Esophagus (tissue), 2 donors: ENCODE measurements at regions not wholly inside any gene's neighbourhood (a gene's known extent, or its start where the extent isn't known, plus 50 kb on each side); places are given as distances from the start of the nearest gene placed in this dataset.
"Not testable (repeated sequence)": the region's sequence is repeated elsewhere in the genome, so short reads cannot be mapped to it uniquely, and the experiment has no call there.

Source experiments
- H3K27ac ChIP-seq, 2 donors: one replicate each; pipeline ENCODE4 v1.5.1; 2013; ENCODE audit warnings: low read depth in 2 of 2, mild to moderate bottlenecking in 2 of 2, inconsistent platforms in 1 of 2, low read length in 1 of 2, moderate library complexity in 1 of 2
- H3K27me3 ChIP-seq, 2 donors: one replicate each; pipeline ENCODE4 v1.6.1; 2013; ENCODE audit warnings: low read length in 2 of 2, control low read depth in 1 of 2, mild to moderate bottlenecking in 1 of 2; ENCODE audit not compliant: insufficient read depth in 2 of 2, control insufficient read depth in 1 of 2
- H3K36me3 ChIP-seq, 2 donors: one replicate each; pipeline ENCODE4 v1.6.1; 2013; ENCODE audit warnings: low read length in 1 of 2; ENCODE audit not compliant: control insufficient read depth in 2 of 2, insufficient read depth in 2 of 2
- H3K4me1 ChIP-seq, 2 donors: one replicate each; pipeline ENCODE4 v1.6.1; 2013; ENCODE audit warnings: low read length in 1 of 2; ENCODE audit not compliant: control insufficient read depth in 2 of 2, insufficient read depth in 2 of 2
- H3K4me3 ChIP-seq, 2 donors: one replicate each; pipeline ENCODE4 v1.5.1; 2013; ENCODE audit warnings: low read length in 2 of 2, mild to moderate bottlenecking in 2 of 2, low read depth in 1 of 2, moderate library complexity in 1 of 2
- H3K9me3 ChIP-seq, 2 donors: one replicate each; pipeline ENCODE4 v1.6.1; 2013; ENCODE audit warnings: mild to moderate bottlenecking in 2 of 2, low read depth in 1 of 2, low read length in 1 of 2, moderate library complexity in 1 of 2; ENCODE audit not compliant: control insufficient read depth in 2 of 2, insufficient read depth in 1 of 2
- WGBS, 2 donors: extraction: QIAGEN DNeasy Blood & Tissue Kit; methylation state at CpG; one replicate each; pipeline ENCODE4 v1.1.7; 2013; 5-methylcytosine and 5-hydroxymethylcytosine counted together
- donor health status: healthy with polysubstance abuse.
- donor health status: Bipolar disorder and iron deficiency.

GRCh38 chr11:119572481-119573424 lies 149.8 kb upstream of the THY1 start:
- peak overlapping the region in 1 of 2 donors; percentile 51 for H3K27ac ChIP-seq
- H3K27me3 ChIP-seq, result no peaks in the 10 kb centered on the region
- peaks cover 3 to 6% of the 10 kb centered on the region in 2 donors for H3K4me1 ChIP-seq
- H3K4me3 ChIP-seq, result no peak overlapping the region
- peaks cover 0 to 2% of the 10 kb centered on the region in 2 donors for H3K9me3 ChIP-seq
- no peaks in the 10 kb centered on the region for H3K36me3 ChIP-seq
- 76 to 82% methylated on average over 13 of the region's 13 CpGs for WGBS, 2 donors

DNA sequence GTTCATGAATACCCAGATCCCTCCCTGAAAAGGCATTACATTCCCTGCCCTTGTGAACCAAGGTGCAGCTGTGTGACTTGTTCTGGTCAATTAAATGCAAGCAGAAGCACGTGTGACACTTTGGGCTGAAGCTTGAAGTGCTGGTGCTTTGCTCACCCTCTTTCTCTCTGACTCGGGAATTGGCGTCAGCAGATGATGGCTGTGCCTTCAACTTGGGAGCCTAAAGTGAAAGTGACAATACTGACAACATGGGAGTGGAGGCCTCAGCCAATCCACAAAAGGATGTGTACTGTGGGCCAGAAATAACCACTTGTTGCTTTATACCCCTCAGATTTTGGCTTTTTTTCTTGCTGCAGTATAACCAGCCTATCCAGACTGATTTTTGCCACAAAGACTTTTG lies 148.3 kb upstream of the THY1 start:
- 42 to 47% methylated on average over 3 of the region's 3 CpGs for WGBS, 2 donors

GRCh38 chr11:119567688-119568582 lies 145.0 kb upstream of the THY1 start:
- WGBS, 2 donors, result 40 to 55% methylated on average over 9 of the region's 9 CpGs
- peaks cover 4 to 8% of the 10 kb centered on the region in 2 donors for H3K4me1 ChIP-seq
- no peak overlapping the region for H3K4me3 ChIP-seq
- peaks cover 0 to under 1% of the 10 kb centered on the region in 2 donors for H3K9me3 ChIP-seq
- H3K36me3 ChIP-seq, result no peaks in the 10 kb centered on the region
- no peaks in the 10 kb centered on the region for H3K27me3 ChIP-seq
- H3K27ac ChIP-seq, result no peak overlapping the region

More for the DNA sequence above, 148.3 kb upstream of the THY1 start:
- peaks cover 0 to 2% of the 10 kb centered on the region in 2 donors for H3K9me3 ChIP-seq
- H3K27ac ChIP-seq, result no peak overlapping the region
- H3K4me3 ChIP-seq, result no peak overlapping the region
- no peaks in the 10 kb centered on the region for H3K36me3 ChIP-seq
- peaks cover 4 to 8% of the 10 kb centered on the region in 2 donors for H3K4me1 ChIP-seq
- H3K27me3 ChIP-seq, result no peaks in the 10 kb centered on the region

GRCh38 chr11:119566319-119566718 lies 143.3 kb upstream of the THY1 start:
- no peaks in the 10 kb centered on the region for H3K36me3 ChIP-seq
- 59 to 82% methylated on average over 2 of the region's 2 CpGs for WGBS, 2 donors
- H3K27me3 ChIP-seq, result no peaks in the 10 kb centered on the region
- no peak overlapping the region for H3K27ac ChIP-seq
- H3K4me3 ChIP-seq, result no peak overlapping the region
- H3K4me1 ChIP-seq, result peaks cover 4 to 8% of the 10 kb centered on the region in 2 donors
- H3K9me3 ChIP-seq, result no peaks in the 10 kb centered on the region

DNA sequence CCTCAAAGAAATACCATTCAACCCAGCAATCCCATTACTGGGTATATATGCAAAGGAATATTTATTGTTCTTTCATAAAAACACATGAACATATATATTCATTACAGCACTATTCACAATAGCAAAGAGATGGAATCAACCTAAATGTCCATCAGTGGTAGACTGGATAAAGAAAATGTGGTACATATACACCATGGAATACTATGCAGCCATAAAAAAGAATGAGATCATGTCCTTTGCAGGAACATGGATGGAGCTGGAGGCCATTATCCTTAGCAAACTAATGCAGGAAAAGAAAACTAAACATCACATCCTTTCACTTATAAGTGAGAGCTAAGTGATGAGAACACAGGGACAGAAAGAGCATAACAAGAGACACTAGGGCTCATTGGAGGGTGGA lies 142.7 kb upstream of the THY1 start:
- not testable (repeated sequence) for H3K4me1 ChIP-seq, H3K27ac ChIP-seq, H3K36me3 ChIP-seq, H3K9me3 ChIP-seq, H3K4me3 ChIP-seq, H3K27me3 ChIP-seq

- Histone ChIP-seq H3K4me3 (no peak overlapping the region), H3K27ac (no peak overlapping the region), H3K4me1 (no peaks in the 10 kb centered on the region), H3K9me3 (no peaks in the 10 kb centered on the region), H3K27me3 (no peaks in the 10 kb centered on the region), H3K36me3 (no peaks in the 10 kb centered on the region)
- WGBS, 2 donors, result 85 to 88% methylated on average over 4 of the region's 4 CpGs
These were observed 138.0 kb upstream of the THY1 start for GRCh38 chr11:119560961-119561360.

DNA sequence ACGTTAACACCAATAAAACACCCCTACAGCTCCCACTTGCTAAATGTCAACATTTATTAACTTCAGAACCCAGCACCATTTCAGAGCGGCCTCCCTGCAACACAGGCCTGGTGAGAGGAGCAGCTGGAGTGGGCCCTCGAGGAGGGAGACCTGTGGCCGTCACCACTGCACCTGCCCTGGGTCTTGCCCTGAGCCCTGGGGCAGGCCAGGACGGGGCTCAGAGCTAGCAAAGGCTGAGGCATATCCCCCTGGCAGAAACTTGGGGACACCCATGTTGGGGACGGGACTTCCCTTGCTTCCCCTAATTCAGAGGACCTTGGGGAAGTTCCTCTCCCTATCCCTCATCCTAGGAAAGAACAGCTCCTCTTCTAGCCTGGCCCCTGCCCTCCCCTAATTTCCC lies 137.3 kb upstream of the THY1 start:
- WGBS, 2 donors, result 86 to 96% methylated on average over 6 of the region's 6 CpGs
- H3K9me3 ChIP-seq, result peaks cover 0 to 2% of the 10 kb centered on the region in 2 donors
- H3K36me3 ChIP-seq, result no peaks in the 10 kb centered on the region
- no peaks in the 10 kb centered on the region for H3K27me3 ChIP-seq
- H3K27ac ChIP-seq, result no peak overlapping the region
- H3K4me1 ChIP-seq, result no peaks in the 10 kb centered on the region
- H3K4me3 ChIP-seq, result no peak overlapping the region

- Histone ChIP-seq H3K36me3 (no peaks in the 10 kb centered on the region), H3K4me3 (no peak overlapping the region), H3K4me1 (no peaks in the 10 kb centered on the region), H3K27ac (no peak overlapping the region), H3K27me3 (no peaks in the 10 kb centered on the region), H3K9me3 (peaks cover 0 to 2% of the 10 kb centered on the region in 2 donors)
These were observed 129.1 kb upstream of the THY1 start for GRCh38 chr11:119552106-119552485.

DNA sequence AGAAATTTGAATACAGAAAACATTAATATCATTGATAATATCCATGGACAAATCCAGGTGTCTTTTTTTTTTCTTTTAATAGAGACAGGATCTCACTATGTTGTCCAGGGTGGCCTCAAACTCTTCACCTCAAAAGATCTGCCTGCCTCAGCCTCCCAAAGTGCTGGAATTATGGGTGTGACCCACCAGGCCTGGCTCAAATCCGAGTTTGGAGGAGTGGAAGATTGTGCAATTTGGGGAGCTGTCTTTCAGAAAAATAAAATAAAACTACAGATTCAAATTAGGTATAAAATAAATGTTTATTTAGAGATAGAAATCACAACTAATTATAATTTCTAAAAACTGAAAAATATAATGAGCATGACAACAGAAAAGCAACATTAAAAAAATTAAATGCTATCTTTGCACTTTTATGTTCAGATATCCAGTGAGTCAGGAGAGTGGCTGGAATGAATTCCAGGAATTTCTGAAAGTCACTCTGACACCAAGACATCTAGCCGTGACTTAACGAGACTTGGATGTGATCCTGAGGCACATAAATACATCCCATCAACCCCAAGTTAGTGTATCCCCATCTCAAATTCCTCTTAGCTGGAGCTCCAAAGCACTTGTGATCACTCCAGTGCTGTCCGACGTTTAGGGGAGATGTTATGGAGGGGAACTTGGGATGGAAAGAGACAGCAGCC lies 128.6 kb upstream of the THY1 start:
- no peaks in the 10 kb centered on the region for H3K36me3 ChIP-seq
- H3K4me1 ChIP-seq, result no peaks in the 10 kb centered on the region
- 65 to 66% methylated on average over 5 of the region's 5 CpGs for WGBS, 2 donors
- peak overlapping the region in 1 of 2 donors; percentile 7 for H3K27ac ChIP-seq
- H3K9me3 ChIP-seq, result peaks cover 0 to 2% of the 10 kb centered on the region in 2 donors
- no peaks in the 10 kb centered on the region for H3K27me3 ChIP-seq
- H3K4me3 ChIP-seq, result no peak overlapping the region
